AG04449 (cell line): ENCODE measurements at regions not wholly inside any gene's neighbourhood (a gene's known extent, or its start where the extent isn't known, plus 50 kb on each side); places are given as distances from the start of the nearest gene placed in this dataset.

Source experiments
- CTCF ChIA-PET: fragments of 350-600 bp; formaldehyde crosslinking; extraction: SDS; loops from one replicate; lab custom pipeline; 2021; ENCODE audit warnings: antibody characterized with exemption; lab: Yijun Ruan, JAX
- POLR2A ChIA-PET: fragments of 400-600, 350-600 bp; formaldehyde crosslinking; extraction: SDS; loops from one replicate; lab custom pipeline; 2020; ENCODE audit warnings: antibody characterized with exemption, inconsistent platforms; lab: Yijun Ruan, JAX
- DNase-seq: peaks from one replicate; pipeline ENCODE4 v3.0.0-alpha.2; 2010; ENCODE audit warnings: low read depth, low spot score
- H3K4me3 ChIP-seq: 2 replicates; pipeline ENCODE4 v1.5.1; 2011; ENCODE audit warnings: low read depth, mild to moderate bottlenecking, control low read depth, low read length
- CTCF ChIP-seq: IDR thresholded peaks from one replicate; pipeline ENCODE4 v1.5.1; 2011; ENCODE audit warnings: mild to moderate bottlenecking, moderate library complexity, low read length, control low read depth, inconsistent platforms; ENCODE audit not compliant: insufficient read depth; ENCODE audit errors: missing control alignments

- peak; percentile 73 for DNase-seq
- ChIA-PET CTCF (no interaction called here), POLR2A (no interaction called here)
- H3K4me3 ChIP-seq = no peak overlapping the region
- no peak for TF ChIP-seq CTCF
Observed at GRCh38 chr18:68244786-68245185, 470.1 kb downstream of the TMX3 start.

- no peak for DNase-seq
- POLR2A ChIA-PET = no interaction called here
- TF ChIP-seq CTCF = no peak
- CTCF ChIA-PET = no interaction called here
- H3K4me3 ChIP-seq = no peak overlapping the region
Observed at GRCh38 chr18:68241881-68242280, 473.0 kb downstream of the TMX3 start.

- ChIA-PET POLR2A (no interaction called here), CTCF (no interaction called here)
- H3K4me3 ChIP-seq = no peak overlapping the region
- DNase-seq = no peak
- no peak for TF ChIP-seq CTCF
Observed at GRCh38 chr18:68234676-68235075, 480.2 kb downstream of the TMX3 start.

- no peak overlapping the region for H3K4me3 ChIP-seq
- CTCF ChIA-PET = no interaction called here
- DNase-seq = no peak
- POLR2A ChIA-PET = no interaction called here
- no peak for TF ChIP-seq CTCF
Observed at GRCh38 chr18:68234131-68234530, 480.8 kb downstream of the TMX3 start.

- ChIA-PET CTCF (interaction anchor here (1.2 kb wide), 1 partner anchor 14 kb away, joined by 3 read pairs; no protein-coding TSS in a partner anchor), POLR2A (no interaction called here)
- TF ChIP-seq CTCF = no peak
- H3K4me3 ChIP-seq = no peak overlapping the region
- no peak for DNase-seq
Observed at GRCh38 chr18:68233018-68233417, 481.9 kb downstream of the TMX3 start.

GRCh38 chr18:68229351-68229750, 485.6 kb downstream of the TMX3 start:
- no peak overlapping the region for H3K4me3 ChIP-seq
- no peak for TF ChIP-seq CTCF
- CTCF ChIA-PET = no interaction called here
- no peak for DNase-seq
- POLR2A ChIA-PET = no interaction called here
